T-helper 2 cell treated with Interferon-gamma antibody and Interleukin-4, amounts not matched to agents 5 μg/mL and 100 μg/mL, for 36 hours (primary cell): ENCODE measurements at regions not wholly inside any gene's neighbourhood (a gene's known extent, or its start where the extent isn't known, plus 50 kb on each side); places are given as distances from the start of the nearest gene placed in this dataset.
"Not testable (repeated sequence)": the region's sequence is repeated elsewhere in the genome, so short reads cannot be mapped to it uniquely, and the experiment has no call there.

Experiments used
- DNase-seq: peaks from one replicate; pipeline ENCODE4 v3.0.0; 2021; ENCODE audit warnings: low spot score
- H3K27ac Mint-ChIP-seq: one replicate; pipeline ENCODE4 v1.8.0; 2021; ENCODE audit warnings: mild to moderate bottlenecking, mixed read lengths
- H3K27me3 Mint-ChIP-seq: one replicate; pipeline ENCODE4 v1.8.0; 2021; ENCODE audit warnings: low read depth, mixed read lengths
- H3K36me3 Mint-ChIP-seq: one replicate; pipeline ENCODE4 v1.8.0; 2021; ENCODE audit warnings: low read depth, mixed read lengths
- H3K4me1 Mint-ChIP-seq: one replicate; pipeline ENCODE4 v1.8.0; 2021; ENCODE audit warnings: low read depth, mixed read lengths
- H3K4me3 Mint-ChIP-seq: one replicate; pipeline ENCODE4 v1.8.0; 2022; ENCODE audit warnings: mild to moderate bottlenecking, moderate library complexity, mixed read lengths
- H3K9me3 Mint-ChIP-seq: one replicate; pipeline ENCODE4 v1.8.0; 2021; ENCODE audit warnings: mixed read lengths

- H3K27ac Mint-ChIP-seq, H3K4me1 Mint-ChIP-seq, H3K4me3 Mint-ChIP-seq, DNase-seq, H3K9me3 Mint-ChIP-seq, H3K36me3 Mint-ChIP-seq, H3K27me3 Mint-ChIP-seq: not testable (repeated sequence)
Observed at GRCh38 chr17:20670506-20670905, 91.0 kb downstream of the CDRT15L2 start.

GRCh38 chr17:20674374-20674773, 94.8 kb downstream of the CDRT15L2 start:
- not testable (repeated sequence) for H3K36me3 Mint-ChIP-seq

GRCh38 chr17:20675707-20676106, 96.2 kb downstream of the CDRT15L2 start:
- not testable (repeated sequence) for DNase-seq, H3K27ac Mint-ChIP-seq, H3K9me3 Mint-ChIP-seq, H3K4me3 Mint-ChIP-seq, H3K27me3 Mint-ChIP-seq, H3K36me3 Mint-ChIP-seq
- H3K4me1 Mint-ChIP-seq: peaks cover 11% of the 10 kb centered on the region

More at GRCh38 chr17:20674374-20674773, 94.8 kb downstream of the CDRT15L2 start:
- not testable (repeated sequence) for DNase-seq, H3K9me3 Mint-ChIP-seq, H3K4me3 Mint-ChIP-seq, H3K27ac Mint-ChIP-seq, H3K27me3 Mint-ChIP-seq
- peaks cover 11% of the 10 kb centered on the region for H3K4me1 Mint-ChIP-seq

- not testable (repeated sequence) for H3K36me3 Mint-ChIP-seq, H3K27me3 Mint-ChIP-seq, H3K4me1 Mint-ChIP-seq, H3K4me3 Mint-ChIP-seq, H3K27ac Mint-ChIP-seq, H3K9me3 Mint-ChIP-seq, DNase-seq
Observed at GRCh38 chr17:20676656-20677055, 97.1 kb downstream of the CDRT15L2 start.

- H3K4me3 Mint-ChIP-seq, H3K36me3 Mint-ChIP-seq, H3K9me3 Mint-ChIP-seq, H3K4me1 Mint-ChIP-seq, DNase-seq, H3K27me3 Mint-ChIP-seq, H3K27ac Mint-ChIP-seq: not testable (repeated sequence)
Observed at GRCh38 chr17:20677469-20677868, 97.9 kb downstream of the CDRT15L2 start.

- not testable (repeated sequence) for DNase-seq, H3K4me3 Mint-ChIP-seq, H3K27ac Mint-ChIP-seq
Observed at GRCh38 chr17:20678424-20678823, 98.9 kb downstream of the CDRT15L2 start.

GRCh38 chr17:20681746-20682722, 102.5 kb downstream of the CDRT15L2 start:
- not testable (repeated sequence) for H3K9me3 Mint-ChIP-seq, H3K27me3 Mint-ChIP-seq, H3K36me3 Mint-ChIP-seq, DNase-seq, H3K4me1 Mint-ChIP-seq, H3K27ac Mint-ChIP-seq, H3K4me3 Mint-ChIP-seq

More at GRCh38 chr17:20678424-20678823, 98.9 kb downstream of the CDRT15L2 start:
- not testable (repeated sequence) for H3K27me3 Mint-ChIP-seq, H3K9me3 Mint-ChIP-seq, H3K4me1 Mint-ChIP-seq, H3K36me3 Mint-ChIP-seq

GRCh38 chr17:20683651-20684229, 104.2 kb downstream of the CDRT15L2 start:
- not testable (repeated sequence) for H3K9me3 Mint-ChIP-seq, H3K4me1 Mint-ChIP-seq, H3K4me3 Mint-ChIP-seq, H3K27me3 Mint-ChIP-seq, DNase-seq, H3K27ac Mint-ChIP-seq, H3K36me3 Mint-ChIP-seq

- not testable (repeated sequence) for DNase-seq, H3K4me3 Mint-ChIP-seq, H3K36me3 Mint-ChIP-seq, H3K4me1 Mint-ChIP-seq, H3K27ac Mint-ChIP-seq, H3K9me3 Mint-ChIP-seq, H3K27me3 Mint-ChIP-seq
Observed at GRCh38 chr17:20684975-20685374, 105.5 kb downstream of the CDRT15L2 start.

- H3K4me3 Mint-ChIP-seq, H3K9me3 Mint-ChIP-seq, H3K27ac Mint-ChIP-seq, H3K27me3 Mint-ChIP-seq, DNase-seq, H3K36me3 Mint-ChIP-seq, H3K4me1 Mint-ChIP-seq: not testable (repeated sequence)
Observed at GRCh38 chr17:20687584-20687983, 108.1 kb downstream of the CDRT15L2 start.

- not testable (repeated sequence) for H3K27ac Mint-ChIP-seq, H3K4me3 Mint-ChIP-seq, DNase-seq, H3K9me3 Mint-ChIP-seq, H3K27me3 Mint-ChIP-seq, H3K36me3 Mint-ChIP-seq
- H3K4me1 Mint-ChIP-seq: peaks cover 15% of the 10 kb centered on the region
Observed at GRCh38 chr17:20689170-20689749, 109.7 kb downstream of the CDRT15L2 start.

- Mint-ChIP-seq H3K27ac (peak overlapping the region; percentile 49), H3K4me1 (peaks cover 25% of the 10 kb centered on the region)
- DNase-seq, H3K9me3 Mint-ChIP-seq, H3K4me3 Mint-ChIP-seq, H3K36me3 Mint-ChIP-seq, H3K27me3 Mint-ChIP-seq: not testable (repeated sequence)
Observed at GRCh38 chr17:20692706-20693105, 113.2 kb downstream of the CDRT15L2 start.

- not testable (repeated sequence) for H3K4me3 Mint-ChIP-seq, H3K9me3 Mint-ChIP-seq, H3K27ac Mint-ChIP-seq, H3K27me3 Mint-ChIP-seq, DNase-seq, H3K36me3 Mint-ChIP-seq
- H3K4me1 Mint-ChIP-seq: peaks cover 37% of the 10 kb centered on the region
Observed at GRCh38 chr17:20695871-20696270, 116.3 kb downstream of the CDRT15L2 start.

GRCh38 chr17:20698463-20699206, 119.1 kb downstream of the CDRT15L2 start:
- not testable (repeated sequence) for H3K9me3 Mint-ChIP-seq, H3K27me3 Mint-ChIP-seq, H3K36me3 Mint-ChIP-seq
- Mint-ChIP-seq H3K4me3 (peak overlapping the region; percentile 92), H3K27ac (peak overlapping the region; percentile 88), H3K4me1 (peaks cover 26% of the 10 kb centered on the region)
- peak; percentile 10 for DNase-seq
